H1 (cell line): ENCODE measurements at regions not wholly inside any gene's neighbourhood (a gene's known extent, or its start where the extent isn't known, plus 50 kb on each side); places are given as distances from the start of the nearest gene placed in this dataset.

Source experiments
- EZH2 ChIP-seq: fragments of 200-600 bp; sonication (generic); IDR thresholded peaks from 2 replicates; pipeline ENCODE4 v1.7.1; 2012; ENCODE audit warnings: low read depth, mild to moderate bottlenecking, moderate library complexity, low read length, inconsistent platforms; ENCODE audit not compliant: severe bottlenecking
- FOSL1 ChIP-seq: IDR thresholded peaks from 2 replicates; pipeline ENCODE4 v1.6.1; 2011; ENCODE audit warnings: mild to moderate bottlenecking, low read depth, low read length, moderate library complexity; ENCODE audit not compliant: insufficient read depth

DNA sequence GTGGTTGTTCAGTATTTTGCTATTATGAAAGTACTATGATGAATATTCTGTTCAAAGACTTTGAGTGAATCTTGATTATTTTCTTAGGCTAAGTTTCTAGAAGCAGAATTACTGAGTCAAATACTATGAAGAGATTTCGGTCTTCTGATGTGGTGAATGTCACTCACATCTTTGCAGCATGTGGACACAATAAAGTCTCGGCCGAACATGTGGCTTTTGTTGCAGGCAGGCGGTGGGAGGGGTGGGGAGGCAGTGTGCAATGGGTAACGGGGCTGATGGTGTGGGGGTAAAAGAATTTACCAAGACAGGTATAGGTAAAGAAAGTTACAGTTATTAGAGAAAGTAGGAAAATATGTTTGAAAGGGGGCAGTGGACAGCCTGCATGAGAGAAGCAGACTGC is 156.4 kb upstream of the DTNBP1 start (continued):
- TF ChIP-seq EZH2 (no peak), FOSL1 (no peak)
